Renal cortex interstitium (tissue), 11 donors: ENCODE measurements at regions not wholly inside any gene's neighbourhood (a gene's known extent, or its start where the extent isn't known, plus 50 kb on each side); places are given as distances from the start of the nearest gene placed in this dataset.

ENCODE experiments used
- DNase-seq, 11 donors: peaks; one replicate each; pipeline ENCODE4 v3.0.0-alpha.2; 2013; ENCODE audit warnings: low read depth in 9 of 11, low spot score in 4 of 11; ENCODE audit errors: extremely low read depth in 1 of 11

- DNase-seq, result no peak
Measured at GRCh38 chr5:40034441-40034840, 609.7 kb upstream of the DAB2 start.

DNA sequence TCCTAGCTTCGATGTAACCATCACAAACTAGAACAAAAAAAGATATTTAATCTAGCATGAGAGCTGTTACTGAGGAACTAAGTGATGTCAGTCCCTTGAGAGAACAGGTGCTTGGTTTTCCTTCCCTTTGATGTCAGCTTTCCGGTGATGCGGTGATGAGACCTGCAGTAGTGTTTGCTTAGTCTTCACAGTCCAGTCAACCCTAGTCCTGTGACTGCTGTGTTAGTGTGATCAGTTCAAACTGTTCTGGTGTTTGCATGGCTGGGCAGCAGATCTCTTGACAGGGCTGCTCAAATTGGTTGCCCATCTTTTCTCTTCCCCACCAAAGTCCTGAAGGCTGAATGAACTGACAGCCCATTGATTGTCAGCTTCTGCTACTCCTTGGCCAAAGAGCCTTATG, 608.6 kb upstream of the DAB2 start:
- DNase-seq, result no peak

- DNase-seq, result no peak
Measured at GRCh38 chr5:40033009-40033408, 608.2 kb upstream of the DAB2 start.

DNA sequence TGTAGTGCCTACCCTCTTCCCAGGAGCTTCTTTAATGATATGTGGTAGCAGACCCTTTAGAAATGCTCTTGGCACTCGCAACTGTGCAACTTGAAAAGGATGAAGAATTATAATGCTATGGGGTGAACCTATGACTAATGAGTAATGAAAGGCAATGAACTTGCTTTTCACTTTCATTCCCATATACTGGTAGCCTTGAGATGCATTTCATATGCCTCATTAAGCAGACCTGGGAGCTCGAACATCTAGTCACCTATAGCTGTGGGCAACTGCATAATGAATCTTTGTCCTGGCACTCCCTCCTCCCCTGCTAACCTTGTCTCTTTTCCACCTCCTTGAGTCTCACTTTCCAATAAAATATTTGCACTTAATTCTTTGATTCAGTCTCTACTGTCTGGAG, 605.9 kb upstream of the DAB2 start:
- no peak for DNase-seq

- DNase-seq, result no peak
Measured at GRCh38 chr5:40029711-40030495, 605.1 kb upstream of the DAB2 start.

GRCh38 chr5:40027400-40027799, 602.6 kb upstream of the DAB2 start:
- no peak for DNase-seq

DNA sequence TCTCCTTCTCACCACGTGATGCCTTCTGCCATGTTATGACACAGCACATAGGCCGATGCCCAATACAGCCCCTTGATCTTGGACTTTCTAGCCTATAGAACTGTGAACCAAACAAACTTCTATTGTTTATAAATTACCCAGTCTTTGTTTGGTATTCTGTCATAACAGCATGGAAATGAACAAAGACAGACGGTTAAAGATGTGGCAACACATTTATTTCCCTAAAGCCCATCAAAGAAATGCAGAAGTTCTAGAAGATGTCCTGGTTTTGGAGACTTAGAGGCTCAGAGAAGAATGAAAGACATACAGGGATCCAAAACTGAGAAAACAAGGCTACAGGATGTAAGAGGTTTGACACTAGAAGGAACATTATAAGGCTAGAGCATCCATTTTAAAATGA, 600.8 kb upstream of the DAB2 start:
- DNase-seq, result no peak

DNA sequence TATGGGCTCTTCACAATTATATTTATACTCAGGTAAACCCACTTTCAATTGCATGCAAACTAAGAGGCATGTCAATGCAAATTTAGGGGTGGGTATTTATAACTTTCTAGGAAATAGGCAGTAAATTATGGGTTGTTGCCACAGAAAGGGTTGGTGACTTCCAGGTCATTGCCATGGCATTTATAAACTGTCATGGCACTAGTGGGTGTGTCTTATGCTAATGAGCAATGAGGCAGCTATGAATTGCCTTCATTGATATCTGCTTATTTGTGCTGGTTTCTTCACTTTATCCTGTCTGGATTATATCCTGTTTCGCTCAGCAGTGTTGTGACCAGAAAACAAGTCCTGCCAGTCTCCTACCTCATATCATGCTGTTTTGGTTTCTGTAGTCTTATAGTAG, 597.3 kb upstream of the DAB2 start:
- no peak for DNase-seq

GRCh38 chr5:40021007-40021406, 596.2 kb upstream of the DAB2 start:
- DNase-seq, result no peak

DNA sequence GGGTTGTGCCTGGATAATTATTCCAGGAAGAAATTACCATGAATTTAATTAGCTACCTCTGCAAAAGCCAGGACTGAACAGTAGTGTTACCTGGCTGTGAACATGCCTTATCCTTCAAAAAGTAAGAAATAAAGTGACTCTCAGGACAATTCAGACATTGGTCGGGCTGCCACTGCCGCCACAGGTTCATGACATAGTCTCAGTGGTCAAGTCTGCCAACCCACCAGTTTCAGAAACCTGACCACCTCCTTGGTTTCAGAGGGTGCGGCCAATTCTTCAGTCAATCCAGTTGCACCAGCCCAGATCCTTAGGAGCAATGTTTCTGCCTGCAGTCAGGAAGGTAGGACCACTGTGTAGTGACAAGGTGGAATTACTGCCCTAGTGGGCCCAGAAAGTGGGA, 593.1 kb upstream of the DAB2 start:
- no peak for DNase-seq

DNA sequence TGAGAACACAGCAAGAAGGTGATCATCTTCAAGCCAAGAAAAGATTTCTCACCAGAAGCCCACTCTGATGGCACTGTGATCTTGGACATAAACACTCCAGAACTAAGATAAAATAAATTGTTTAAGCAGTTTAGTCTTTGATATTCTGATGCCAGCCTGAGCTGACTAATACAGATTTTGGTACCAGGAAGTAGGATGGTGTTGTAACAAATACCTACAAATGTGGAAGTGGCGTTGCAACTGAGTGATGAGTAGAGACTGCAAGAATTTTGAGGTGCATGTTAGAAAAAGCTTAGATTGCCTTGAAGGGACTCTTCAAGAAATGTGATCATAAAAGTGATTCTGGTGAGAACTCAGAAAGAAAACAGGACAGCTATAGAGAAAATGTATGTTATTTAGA, 592.4 kb upstream of the DAB2 start:
- DNase-seq, result no peak

- DNase-seq, result no peak
Measured at GRCh38 chr5:40010436-40010835, 585.7 kb upstream of the DAB2 start.

DNA sequence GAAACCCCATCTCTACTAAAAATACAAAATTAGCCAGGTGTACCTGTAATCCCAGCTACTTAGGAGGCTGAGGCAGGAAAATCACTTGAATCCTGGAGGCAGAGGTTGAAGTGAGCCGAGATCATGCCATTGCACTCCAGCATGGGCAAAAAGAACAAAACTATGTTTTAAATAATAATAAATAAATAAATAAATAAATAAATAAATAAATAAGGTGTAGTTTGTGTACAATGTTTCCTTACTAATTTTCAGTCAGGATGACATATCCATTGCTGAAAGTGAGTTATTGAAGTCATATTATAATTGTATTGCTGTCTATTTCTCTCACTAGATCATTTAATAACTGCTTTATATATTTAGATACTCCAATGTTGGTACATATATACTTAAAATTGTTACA, 581.5 kb upstream of the DAB2 start:
- no peak for DNase-seq

DNA sequence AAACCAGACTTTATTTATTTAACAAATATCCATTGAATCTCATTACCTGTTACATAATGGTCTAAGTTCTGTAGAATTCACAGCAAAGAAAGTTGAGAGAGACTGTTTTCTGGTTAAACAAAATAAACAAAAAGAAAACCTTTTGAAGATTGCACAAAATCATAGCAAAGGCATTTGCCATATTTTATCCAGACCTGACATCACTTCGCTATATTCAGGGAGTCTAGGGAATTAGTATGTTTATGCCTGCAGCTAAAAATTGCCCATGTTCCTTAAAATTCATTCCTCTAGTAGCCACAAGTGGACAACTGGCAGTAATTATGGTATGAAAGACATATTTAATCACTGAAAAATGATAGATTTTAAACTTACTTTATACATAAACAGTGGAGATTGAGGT, 577.0 kb upstream of the DAB2 start:
- no peak for DNase-seq

- DNase-seq, result no peak
Measured at GRCh38 chr5:39998518-39998917, 573.7 kb upstream of the DAB2 start.

- no peak for DNase-seq
Measured at GRCh38 chr5:39995990-39996389, 571.2 kb upstream of the DAB2 start.

DNA sequence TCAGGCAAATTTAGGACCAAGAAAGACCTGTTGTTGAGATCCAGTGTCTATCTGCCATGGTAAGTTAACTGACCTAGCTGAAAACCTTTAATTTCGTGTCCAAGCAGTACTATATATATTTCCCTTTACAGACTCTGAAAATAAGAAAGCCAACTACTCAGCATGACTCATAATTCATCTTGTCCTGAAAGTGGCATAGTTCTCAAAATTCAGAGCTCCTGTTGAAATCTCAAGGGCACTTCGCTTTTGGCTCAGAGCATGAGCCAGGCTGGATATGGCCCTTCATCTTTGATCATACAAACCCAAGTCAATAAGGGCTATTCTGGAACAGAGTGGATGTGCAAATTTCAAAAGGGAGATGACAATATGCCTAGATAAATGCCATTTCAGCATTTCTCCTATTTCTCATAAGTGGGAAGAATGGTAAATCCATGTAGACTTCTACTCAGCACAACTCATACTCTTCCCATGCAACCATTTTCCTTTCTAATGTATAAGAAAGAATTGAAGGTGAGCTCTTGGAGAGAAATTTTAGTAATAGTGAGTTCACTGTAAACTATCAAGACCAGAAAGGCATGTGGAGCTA, 567.9 kb upstream of the DAB2 start:
- DNase-seq, result no peak

- no peak for DNase-seq
Measured at GRCh38 chr5:39986614-39987013, 561.8 kb upstream of the DAB2 start.

DNA sequence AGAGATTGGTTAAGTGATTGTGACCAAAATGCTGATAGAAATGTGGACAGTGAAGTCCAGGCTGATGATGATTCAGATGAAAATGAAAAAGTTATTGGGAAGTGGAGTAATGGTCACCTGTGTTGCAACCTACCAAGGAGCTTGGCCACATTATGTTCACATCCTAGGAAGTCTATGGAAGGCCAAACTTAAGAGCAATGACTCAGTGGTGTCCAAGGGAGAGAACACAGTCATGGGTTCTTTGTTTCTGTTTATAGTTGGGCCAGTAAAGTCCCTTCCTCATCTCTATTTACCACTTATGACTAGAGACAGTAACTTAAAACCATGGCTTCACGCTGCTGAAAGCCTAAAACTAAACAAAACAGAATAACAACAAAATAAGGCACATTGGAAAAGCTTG, 555.3 kb upstream of the DAB2 start:
- DNase-seq, result no peak

DNA sequence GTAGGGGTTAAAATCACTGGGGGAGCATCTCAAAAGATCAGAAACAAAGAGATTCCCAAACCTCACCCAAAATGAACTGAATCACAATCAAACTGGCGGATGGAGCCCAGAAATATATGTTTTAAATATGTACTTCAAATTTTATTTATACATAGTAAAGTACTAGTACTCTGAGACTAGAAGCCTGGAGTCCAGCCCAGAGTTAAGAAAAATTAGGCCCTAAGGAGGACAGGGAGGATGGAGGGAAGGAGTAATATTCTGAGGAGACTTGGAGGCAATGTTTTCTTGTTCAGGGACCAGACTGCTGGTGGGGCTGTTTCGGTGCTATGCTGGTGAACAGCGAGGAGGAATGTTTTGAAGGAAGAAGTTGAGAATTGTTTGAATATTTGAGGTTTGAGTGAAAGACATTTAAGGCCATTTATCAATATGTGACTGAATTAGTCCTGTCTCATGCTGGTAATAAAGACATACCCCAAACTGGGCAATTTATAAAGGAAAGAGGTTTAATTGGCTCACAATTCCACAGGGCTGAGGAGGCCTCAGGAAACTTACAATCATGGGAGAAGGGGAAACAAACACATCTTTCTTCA, 552.4 kb upstream of the DAB2 start:
- no peak for DNase-seq
